ENCODE measurements at regions not wholly inside any gene's neighbourhood (a gene's known extent, or its start where the extent isn't known, plus 50 kb on each side); places are given as distances from the start of the nearest gene placed in this dataset.

GRCh38 chr1:29784276-29785136 lies 548.2 kb downstream of the PTPRU start:
- H3K4me1 Mint-ChIP-seq = no peaks in the 10 kb centered on the region
- DNase-seq (ENCODE audit: low spot score in 2 of 2) (peak in 1 of 2 donors; percentile 41), ATAC-seq (no peak)
- no peak overlapping the region for H3K27ac Mint-ChIP-seq
- no peak overlapping the region for H3K4me3 Mint-ChIP-seq
- no peaks in the 10 kb centered on the region for H3K9me3 Mint-ChIP-seq
- H3K36me3 Mint-ChIP-seq = no peaks in the 10 kb centered on the region

- Mint-ChIP-seq H3K36me3 (no peaks in the 10 kb centered on the region), H3K27ac (no peak overlapping the region), H3K4me1 (no peaks in the 10 kb centered on the region), H3K4me3 (no peak overlapping the region), H3K9me3 (no peaks in the 10 kb centered on the region)
- ATAC-seq (no peak), DNase-seq (ENCODE audit: low spot score in 2 of 2) (peak in 1 of 2 donors; percentile 38)
Observed at GRCh38 chr1:29783508-29784275, 547.4 kb downstream of the PTPRU start.

- H3K36me3 Mint-ChIP-seq = no peaks in the 10 kb centered on the region
- H3K27ac Mint-ChIP-seq = no peak overlapping the region
- no peaks in the 10 kb centered on the region for H3K4me1 Mint-ChIP-seq
- peak; percentile 24 for ATAC-seq
- H3K4me3 Mint-ChIP-seq = no peak overlapping the region
- DNase-seq (ENCODE audit: low spot score in 2 of 2) = peak in 1 of 2 donors; percentile 20
- no peaks in the 10 kb centered on the region for H3K9me3 Mint-ChIP-seq
Observed at GRCh38 chr1:29782846-29783507, 546.7 kb downstream of the PTPRU start.

GRCh38 chr1:29779146-29779545 lies 542.8 kb downstream of the PTPRU start:
- H3K9me3 Mint-ChIP-seq = no peaks in the 10 kb centered on the region
- no peaks in the 10 kb centered on the region for H3K36me3 Mint-ChIP-seq
- no peaks in the 10 kb centered on the region for H3K4me1 Mint-ChIP-seq
- peak in 1 of 2 donors; percentile 22 for DNase-seq (ENCODE audit: low spot score in 2 of 2)
- no peak overlapping the region for H3K4me3 Mint-ChIP-seq
- H3K27ac Mint-ChIP-seq = no peak overlapping the region
- no peak for ATAC-seq

GRCh38 chr1:29777522-29777921 lies 541.2 kb downstream of the PTPRU start:
- H3K36me3 Mint-ChIP-seq = no peaks in the 10 kb centered on the region
- H3K27ac Mint-ChIP-seq = no peak overlapping the region
- no peaks in the 10 kb centered on the region for H3K9me3 Mint-ChIP-seq
- no peak overlapping the region for H3K4me3 Mint-ChIP-seq
- DNase-seq (ENCODE audit: low spot score in 2 of 2) (peak in 1 of 2 donors; percentile 28), ATAC-seq (peak; percentile 49)
- no peaks in the 10 kb centered on the region for H3K4me1 Mint-ChIP-seq

- H3K27ac Mint-ChIP-seq = no peak overlapping the region
- DNase-seq (ENCODE audit: low spot score in 2 of 2) (no peak), ATAC-seq (no peak)
- H3K4me1 Mint-ChIP-seq = no peaks in the 10 kb centered on the region
- no peaks in the 10 kb centered on the region for H3K36me3 Mint-ChIP-seq
- no peak overlapping the region for H3K4me3 Mint-ChIP-seq
- H3K9me3 Mint-ChIP-seq = no peaks in the 10 kb centered on the region
Observed at GRCh38 chr1:29774355-29774754, 538.0 kb downstream of the PTPRU start.

- H3K4me3 Mint-ChIP-seq = no peak overlapping the region
- no peak for DNase-seq (ENCODE audit: low spot score in 2 of 2)
- H3K4me1 Mint-ChIP-seq = no peaks in the 10 kb centered on the region
- H3K36me3 Mint-ChIP-seq = no peaks in the 10 kb centered on the region
- no peak for ATAC-seq
- H3K9me3 Mint-ChIP-seq = no peaks in the 10 kb centered on the region
- no peak overlapping the region for H3K27ac Mint-ChIP-seq
Observed at GRCh38 chr1:29772584-29773100, 536.3 kb downstream of the PTPRU start.

- no peaks in the 10 kb centered on the region for H3K4me1 Mint-ChIP-seq
- no peak for DNase-seq (ENCODE audit: low spot score in 2 of 2)
- H3K36me3 Mint-ChIP-seq = no peaks in the 10 kb centered on the region
- no peak overlapping the region for H3K27ac Mint-ChIP-seq
- ATAC-seq = no peak
- H3K9me3 Mint-ChIP-seq = no peaks in the 10 kb centered on the region
- H3K4me3 Mint-ChIP-seq = no peak overlapping the region
Observed at GRCh38 chr1:29767769-29768425, 531.6 kb downstream of the PTPRU start.

GRCh38 chr1:29767088-29767685 lies 530.9 kb downstream of the PTPRU start:
- Mint-ChIP-seq H3K36me3 (no peaks in the 10 kb centered on the region), H3K9me3 (no peaks in the 10 kb centered on the region), H3K27ac (no peak overlapping the region), H3K4me3 (no peak overlapping the region), H3K4me1 (no peaks in the 10 kb centered on the region)
- ATAC-seq (no peak), DNase-seq (ENCODE audit: low spot score in 2 of 2) (peak in 1 of 2 donors; percentile 25)

- DNase-seq (ENCODE audit: low spot score in 2 of 2) (no peak), ATAC-seq (no peak)
- Mint-ChIP-seq H3K4me3 (no peak overlapping the region), H3K27ac (no peak overlapping the region), H3K4me1 (no peaks in the 10 kb centered on the region), H3K9me3 (no peaks in the 10 kb centered on the region), H3K36me3 (no peaks in the 10 kb centered on the region)
Observed at GRCh38 chr1:29762635-29763034, 526.3 kb downstream of the PTPRU start.

- Mint-ChIP-seq H3K9me3 (no peaks in the 10 kb centered on the region), H3K4me1 (no peaks in the 10 kb centered on the region), H3K27ac (no peak overlapping the region), H3K36me3 (no peaks in the 10 kb centered on the region), H3K4me3 (no peak overlapping the region)
- DNase-seq (ENCODE audit: low spot score in 2 of 2) (no peak), ATAC-seq (no peak)
Observed at GRCh38 chr1:29761159-29761928, 525.0 kb downstream of the PTPRU start.

GRCh38 chr1:29760067-29760564 lies 523.8 kb downstream of the PTPRU start:
- no peaks in the 10 kb centered on the region for H3K36me3 Mint-ChIP-seq
- no peaks in the 10 kb centered on the region for H3K9me3 Mint-ChIP-seq
- H3K4me3 Mint-ChIP-seq = no peak overlapping the region

GRCh38 chr1:29758781-29759499 lies 522.6 kb downstream of the PTPRU start:
- peak in 1 of 2 donors; percentile 30 for DNase-seq (ENCODE audit: low spot score in 2 of 2)
- no peaks in the 10 kb centered on the region for H3K9me3 Mint-ChIP-seq
- no peaks in the 10 kb centered on the region for H3K36me3 Mint-ChIP-seq
- H3K4me3 Mint-ChIP-seq = no peak overlapping the region
- H3K27ac Mint-ChIP-seq = no peak overlapping the region
- H3K4me1 Mint-ChIP-seq = no peaks in the 10 kb centered on the region
- no peak for ATAC-seq

More at GRCh38 chr1:29760067-29760564, 523.8 kb downstream of the PTPRU start:
- Mint-ChIP-seq H3K4me1 (no peaks in the 10 kb centered on the region), H3K27ac (no peak overlapping the region)
- ATAC-seq (no peak), DNase-seq (ENCODE audit: low spot score in 2 of 2) (no peak)
